ENCODE measurements at regions not wholly inside any gene's neighbourhood (a gene's known extent, or its start where the extent isn't known, plus 50 kb on each side); places are given as distances from the start of the nearest gene placed in this dataset.

- TF ChIP-seq GATA3 (IDR thresholded peaks at IDR 0.05; ENCODE audit: low read depth, low read length) (no peak), GATA2 (IDR thresholded peaks at IDR 0.05; ENCODE audit: low read depth, low read length) (no peak)
These were observed 87.3 kb upstream of the PRLR start for GRCh38 chr5:35317586-35317985.

- TF ChIP-seq GATA2 (IDR thresholded peaks at IDR 0.05; ENCODE audit: low read depth, low read length) = no peak
- TF ChIP-seq GATA3 (IDR thresholded peaks at IDR 0.05; ENCODE audit: low read depth, low read length) = no peak
These were observed 86.5 kb upstream of the PRLR start for GRCh38 chr5:35316611-35317274.

GRCh38 chr5:35313291-35313690, 83.0 kb upstream of the PRLR start:
- no peak for TF ChIP-seq GATA2 (IDR thresholded peaks at IDR 0.05; ENCODE audit: low read depth, low read length)
- TF ChIP-seq GATA3 (IDR thresholded peaks at IDR 0.05; ENCODE audit: low read depth, low read length) = no peak

- TF ChIP-seq GATA2 (IDR thresholded peaks at IDR 0.05; ENCODE audit: low read depth, low read length) (no peak), GATA3 (IDR thresholded peaks at IDR 0.05; ENCODE audit: low read depth, low read length) (no peak)
These were observed 82.0 kb upstream of the PRLR start for GRCh38 chr5:35312267-35312666.

- TF ChIP-seq GATA2 (IDR thresholded peaks at IDR 0.05; ENCODE audit: low read depth, low read length) (no peak), GATA3 (IDR thresholded peaks at IDR 0.05; ENCODE audit: low read depth, low read length) (no peak)
These were observed 79.3 kb upstream of the PRLR start for GRCh38 chr5:35309365-35310130.

- no peak for TF ChIP-seq GATA2 (IDR thresholded peaks at IDR 0.05; ENCODE audit: low read depth, low read length)
- no peak for TF ChIP-seq GATA3 (IDR thresholded peaks at IDR 0.05; ENCODE audit: low read depth, low read length)
These were observed 78.1 kb upstream of the PRLR start for GRCh38 chr5:35308421-35308820.

- TF ChIP-seq GATA3 (IDR thresholded peaks at IDR 0.05; ENCODE audit: low read depth, low read length) = no peak
- no peak for TF ChIP-seq GATA2 (IDR thresholded peaks at IDR 0.05; ENCODE audit: low read depth, low read length)
These were observed 76.6 kb upstream of the PRLR start for GRCh38 chr5:35306716-35307365.

- no peak for TF ChIP-seq GATA3 (IDR thresholded peaks at IDR 0.05; ENCODE audit: low read depth, low read length)
- TF ChIP-seq GATA2 (IDR thresholded peaks at IDR 0.05; ENCODE audit: low read depth, low read length) = no peak
These were observed 75.2 kb upstream of the PRLR start for GRCh38 chr5:35305336-35306020.

- TF ChIP-seq GATA3 (IDR thresholded peaks at IDR 0.05; ENCODE audit: low read depth, low read length) (no peak), GATA2 (IDR thresholded peaks at IDR 0.05; ENCODE audit: low read depth, low read length) (no peak)
These were observed 74.0 kb upstream of the PRLR start for GRCh38 chr5:35304291-35304690.

GRCh38 chr5:35303152-35303551, 72.9 kb upstream of the PRLR start:
- TF ChIP-seq GATA3 (IDR thresholded peaks at IDR 0.05; ENCODE audit: low read depth, low read length) = no peak
- no peak for TF ChIP-seq GATA2 (IDR thresholded peaks at IDR 0.05; ENCODE audit: low read depth, low read length)

GRCh38 chr5:35302544-35302943, 72.3 kb upstream of the PRLR start:
- no peak for TF ChIP-seq GATA2 (IDR thresholded peaks at IDR 0.05; ENCODE audit: low read depth, low read length)
- TF ChIP-seq GATA3 (IDR thresholded peaks at IDR 0.05; ENCODE audit: low read depth, low read length) = no peak

- TF ChIP-seq GATA2 (IDR thresholded peaks at IDR 0.05; ENCODE audit: low read depth, low read length) (no peak), GATA3 (IDR thresholded peaks at IDR 0.05; ENCODE audit: low read depth, low read length) (no peak)
These were observed 67.5 kb upstream of the PRLR start for GRCh38 chr5:35297755-35298154.

GRCh38 chr5:35294976-35295375, 64.7 kb upstream of the PRLR start:
- TF ChIP-seq GATA2 (IDR thresholded peaks at IDR 0.05; ENCODE audit: low read depth, low read length) (no peak), GATA3 (IDR thresholded peaks at IDR 0.05; ENCODE audit: low read depth, low read length) (no peak)

GRCh38 chr5:35294017-35294416, 63.7 kb upstream of the PRLR start:
- TF ChIP-seq GATA2 (IDR thresholded peaks at IDR 0.05; ENCODE audit: low read depth, low read length) (no peak), GATA3 (IDR thresholded peaks at IDR 0.05; ENCODE audit: low read depth, low read length) (no peak)

Measured in SH-SY5Y (cell line).